ENCODE measurements at regions not wholly inside any gene's neighbourhood (a gene's known extent, or its start where the extent isn't known, plus 50 kb on each side); places are given as distances from the start of the nearest gene placed in this dataset.

- TF ChIP-seq, protein P1, sequence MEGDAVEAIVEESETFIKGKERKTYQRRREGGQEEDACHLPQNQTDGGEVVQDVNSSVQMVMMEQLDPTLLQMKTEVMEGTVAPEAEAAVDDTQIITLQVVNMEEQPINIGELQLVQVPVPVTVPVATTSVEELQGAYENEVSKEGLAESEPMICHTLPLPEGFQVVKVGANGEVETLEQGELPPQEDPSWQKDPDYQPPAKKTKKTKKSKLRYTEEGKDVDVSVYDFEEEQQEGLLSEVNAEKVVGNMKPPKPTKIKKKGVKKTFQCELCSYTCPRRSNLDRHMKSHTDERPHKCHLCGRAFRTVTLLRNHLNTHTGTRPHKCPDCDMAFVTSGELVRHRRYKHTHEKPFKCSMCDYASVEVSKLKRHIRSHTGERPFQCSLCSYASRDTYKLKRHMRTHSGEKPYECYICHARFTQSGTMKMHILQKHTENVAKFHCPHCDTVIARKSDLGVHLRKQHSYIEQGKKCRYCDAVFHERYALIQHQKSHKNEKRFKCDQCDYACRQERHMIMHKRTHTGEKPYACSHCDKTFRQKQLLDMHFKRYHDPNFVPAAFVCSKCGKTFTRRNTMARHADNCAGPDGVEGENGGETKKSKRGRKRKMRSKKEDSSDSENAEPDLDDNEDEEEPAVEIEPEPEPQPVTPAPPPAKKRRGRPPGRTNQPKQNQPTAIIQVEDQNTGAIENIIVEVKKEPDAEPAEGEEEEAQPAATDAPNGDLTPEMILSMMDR (conservative IDR thresholded peaks at IDR 0.05): no peak
- TF ChIP-seq ZFX (IDR thresholded peaks at IDR 0.05): no peak
Observed at GRCh38 chr4:142913461-142914030, 67.4 kb upstream of the INPP4B start.
